GM21528 (cell line): ENCODE measurements at regions not wholly inside any gene's neighbourhood (a gene's known extent, or its start where the extent isn't known, plus 50 kb on each side); places are given as distances from the start of the nearest gene placed in this dataset.
"Not testable (repeated sequence)": the region's sequence is repeated elsewhere in the genome, so short reads cannot be mapped to it uniquely, and the experiment has no call there.

Experiments
- ATAC-seq: cut with Tn5 transposase; IDR thresholded peaks from one replicate; pipeline ENCODE4 v1.9.1; 2021; ENCODE audit warnings: mild to moderate bottlenecking, moderate library complexity; ENCODE audit not compliant: unreplicated experiment, low FRiP score

DNA sequence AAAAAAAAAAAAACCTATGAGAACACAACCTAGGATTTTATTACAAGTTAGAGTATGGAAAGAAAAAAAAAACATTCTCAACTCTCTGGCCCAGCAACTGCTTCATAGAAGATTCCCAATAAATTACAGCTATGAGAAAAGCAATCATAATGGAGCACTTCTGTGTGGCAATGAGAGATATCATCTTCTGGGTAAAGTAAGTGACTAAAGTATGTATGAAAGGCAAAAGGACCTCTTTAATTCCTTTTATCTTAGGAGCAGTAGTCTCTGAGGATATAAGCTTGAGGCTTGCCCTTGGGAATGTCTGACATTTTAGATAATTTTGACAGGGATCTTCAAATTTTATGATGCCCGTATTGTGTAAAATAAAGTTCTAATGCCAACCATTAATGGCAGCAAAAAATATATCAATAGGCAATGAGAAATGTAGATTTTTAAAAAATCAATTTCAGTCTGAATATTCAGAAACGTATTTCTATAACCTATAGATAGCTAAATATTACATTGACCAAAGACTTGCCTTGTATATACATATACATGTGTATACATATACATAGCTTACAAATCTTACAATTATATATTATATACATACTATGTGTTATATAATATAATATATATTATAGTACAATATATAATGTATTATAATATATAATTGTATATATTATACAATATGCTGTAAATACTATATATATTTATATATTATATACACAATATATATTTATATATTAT is 823.9 kb upstream of the SLITRK1 start:
- ATAC-seq, result no peak

DNA sequence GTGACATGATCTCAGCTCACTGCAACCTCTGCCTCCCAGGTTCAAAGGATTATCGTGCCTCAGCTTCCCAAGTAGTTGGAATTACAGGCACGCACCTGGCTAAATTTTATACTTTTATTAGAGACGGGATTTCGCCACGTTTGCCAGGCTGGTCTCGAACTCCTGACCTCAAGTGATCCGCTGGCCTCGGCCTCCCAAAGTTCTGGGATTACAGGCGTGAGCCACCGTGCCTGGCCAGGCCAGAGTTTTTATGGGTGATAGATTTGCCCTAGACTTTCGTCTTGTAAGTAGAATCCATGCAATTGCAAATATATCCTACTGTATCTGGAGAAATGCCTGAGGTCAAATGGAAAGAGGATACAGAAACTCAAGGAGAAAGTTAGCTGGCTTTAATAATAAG is 819.9 kb upstream of the SLITRK1 start:
- no peak for ATAC-seq

- ATAC-seq, result not testable (repeated sequence)
These were observed 815.3 kb upstream of the SLITRK1 start for GRCh38 chr13:84697591-84697990.

- ATAC-seq, result no peak
These were observed 804.7 kb upstream of the SLITRK1 start for GRCh38 chr13:84686973-84687372.

GRCh38 chr13:84686458-84686857 is 804.2 kb upstream of the SLITRK1 start:
- ATAC-seq, result no peak

- no peak for ATAC-seq
These were observed 802.5 kb upstream of the SLITRK1 start for GRCh38 chr13:84684804-84685203.

GRCh38 chr13:84684048-84684662 is 801.9 kb upstream of the SLITRK1 start:
- ATAC-seq, result no peak

DNA sequence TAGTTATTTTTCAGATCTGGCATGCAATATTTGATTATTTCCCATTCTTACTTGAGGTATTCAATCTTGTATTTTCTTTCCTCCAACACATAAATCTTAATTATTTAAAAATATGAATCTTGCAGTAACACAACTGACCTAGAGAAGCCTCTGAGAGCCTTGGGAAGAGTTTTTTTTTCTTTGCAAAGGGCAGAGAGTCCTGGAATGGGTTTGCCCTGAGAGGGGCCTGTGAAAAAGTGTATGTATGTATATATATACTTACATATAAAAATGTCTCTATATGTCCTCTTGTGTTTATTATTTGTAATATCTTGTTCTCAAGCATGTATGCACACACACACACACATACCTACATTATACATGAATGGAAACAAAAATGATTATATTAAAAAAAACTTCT is 801.2 kb upstream of the SLITRK1 start:
- ATAC-seq, result no peak

GRCh38 chr13:84677836-84678235 is 795.6 kb upstream of the SLITRK1 start:
- no peak for ATAC-seq

DNA sequence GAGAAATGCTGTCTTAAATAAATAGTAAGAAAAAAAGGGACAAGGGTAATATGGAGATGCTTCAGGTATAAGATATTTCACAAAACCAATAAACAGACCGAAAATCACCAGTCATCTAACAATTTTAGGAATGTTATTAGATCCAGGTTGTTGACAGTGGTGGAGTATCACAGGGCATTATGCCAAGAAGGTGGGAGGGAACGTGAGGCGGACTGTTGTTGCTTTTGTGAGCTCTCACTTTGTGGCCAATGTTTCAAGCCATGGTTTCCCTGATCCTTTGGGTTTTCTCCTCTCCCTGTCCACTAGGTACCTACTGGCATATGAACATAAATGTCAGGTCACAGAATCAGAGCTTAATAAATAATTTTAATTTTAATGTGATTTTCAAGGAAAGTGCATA is 790.3 kb upstream of the SLITRK1 start:
- no peak for ATAC-seq

GRCh38 chr13:84670245-84670644 is 788.0 kb upstream of the SLITRK1 start:
- no peak for ATAC-seq

DNA sequence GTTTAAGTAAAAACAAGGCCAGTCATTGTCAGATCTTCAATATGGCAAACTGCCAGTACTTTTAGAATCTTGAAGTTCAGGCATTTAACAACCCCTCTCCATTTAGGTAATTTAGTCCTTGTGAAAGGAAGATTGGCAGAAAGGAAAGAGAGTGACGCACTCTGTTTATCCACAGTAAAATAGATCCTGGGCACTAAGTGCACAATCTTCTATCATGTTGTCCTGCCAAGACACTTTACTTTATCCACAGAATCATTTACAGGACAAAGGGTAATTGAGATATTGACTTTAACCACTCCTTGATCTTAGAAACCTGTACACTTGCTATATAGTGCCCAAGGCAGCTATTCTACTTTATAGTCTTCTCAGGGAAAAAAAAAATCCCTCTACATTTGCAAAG is 786.4 kb upstream of the SLITRK1 start:
- ATAC-seq, result no peak

DNA sequence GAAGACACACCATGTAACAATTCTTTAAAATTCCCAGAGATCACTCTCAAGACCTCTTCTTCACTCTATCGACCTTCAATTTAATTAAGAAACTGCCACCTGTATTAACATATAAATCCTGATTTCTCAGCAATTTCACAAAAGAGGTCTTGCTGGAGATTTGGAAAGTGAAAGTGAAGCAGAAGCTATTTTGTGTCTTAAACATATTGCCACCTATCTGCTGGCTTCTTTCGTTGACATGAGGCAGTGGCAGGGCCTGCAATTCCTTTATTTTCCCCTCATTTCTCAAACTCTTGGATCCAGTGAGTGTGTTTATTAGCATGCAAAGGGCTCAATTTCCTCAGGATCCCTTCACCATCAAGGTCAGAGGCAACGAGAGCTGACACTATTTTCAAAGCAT is 780.2 kb upstream of the SLITRK1 start:
- no peak for ATAC-seq

DNA sequence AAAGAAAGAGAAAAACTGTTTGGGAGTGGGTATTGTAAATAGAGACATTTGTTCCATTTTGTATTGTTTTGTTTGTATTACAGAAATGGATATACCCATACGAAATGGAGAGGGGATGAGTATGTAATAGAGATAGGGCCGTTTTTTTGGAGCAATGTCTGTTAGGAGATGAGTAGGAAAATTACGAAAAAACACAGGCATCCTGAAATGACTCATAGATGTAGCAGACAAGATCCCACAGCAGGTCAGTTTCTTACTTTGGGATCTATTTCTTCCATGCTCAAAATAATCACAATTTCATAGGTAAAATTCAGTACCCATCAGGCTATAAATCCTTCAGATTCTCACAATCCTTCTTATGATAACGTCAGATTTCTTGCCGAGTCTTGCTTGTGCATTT is 779.4 kb upstream of the SLITRK1 start:
- ATAC-seq, result no peak

DNA sequence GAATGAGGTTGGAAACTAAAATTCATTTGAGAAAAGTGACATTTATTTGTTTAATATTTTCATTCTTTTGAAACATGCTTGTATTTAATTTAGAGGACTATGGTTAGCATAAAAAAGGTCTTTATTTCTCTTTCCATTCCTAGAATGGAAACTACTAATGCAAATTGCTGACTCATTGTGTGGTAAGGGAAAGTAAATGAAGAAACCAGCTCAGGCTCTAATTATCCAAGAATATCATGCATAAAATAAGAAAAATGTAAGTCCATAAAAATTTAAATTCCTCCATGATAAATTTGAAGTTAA is 777.0 kb upstream of the SLITRK1 start:
- ATAC-seq, result no peak

DNA sequence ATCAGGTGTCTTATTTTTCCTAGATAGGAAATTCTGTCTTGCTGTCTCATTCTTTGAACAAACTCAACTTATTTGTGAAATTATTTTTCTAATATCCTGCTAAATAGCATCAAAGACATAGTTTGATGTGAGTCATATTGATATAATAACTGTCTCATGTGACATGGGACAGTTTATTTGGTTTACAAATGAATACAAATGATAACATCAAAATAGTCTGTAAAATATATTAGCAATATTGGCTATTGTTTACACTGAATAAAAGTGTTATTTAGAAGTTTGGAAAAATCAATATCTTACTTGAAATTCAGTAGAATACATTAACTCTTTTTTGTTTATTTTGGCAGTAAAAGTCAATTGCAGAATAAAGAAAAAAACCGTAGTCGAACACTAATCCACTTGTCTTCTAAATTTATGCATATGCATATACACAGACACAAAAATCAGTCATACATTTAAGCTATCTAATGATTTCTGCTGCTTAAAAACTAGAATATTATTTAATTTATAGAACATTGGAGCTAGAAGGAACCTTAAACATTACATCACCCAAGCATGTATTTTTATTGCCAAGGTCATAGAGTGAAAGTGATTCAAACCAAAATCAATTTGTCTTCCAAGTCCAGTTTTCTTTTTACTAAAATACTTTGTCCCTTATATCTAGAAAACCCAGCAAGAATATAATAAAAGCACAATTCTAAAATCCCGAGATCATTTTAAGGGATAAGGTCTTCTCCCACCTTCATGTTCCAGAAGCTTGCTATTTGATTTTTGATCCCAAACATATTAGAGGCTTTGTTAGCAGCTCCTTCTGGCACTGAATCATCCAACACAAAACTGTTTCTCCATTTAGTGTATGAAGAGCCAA is 776.5 kb upstream of the SLITRK1 start:
- no peak for ATAC-seq

- no peak for ATAC-seq
These were observed 773.4 kb upstream of the SLITRK1 start for GRCh38 chr13:84655677-84656076.

DNA sequence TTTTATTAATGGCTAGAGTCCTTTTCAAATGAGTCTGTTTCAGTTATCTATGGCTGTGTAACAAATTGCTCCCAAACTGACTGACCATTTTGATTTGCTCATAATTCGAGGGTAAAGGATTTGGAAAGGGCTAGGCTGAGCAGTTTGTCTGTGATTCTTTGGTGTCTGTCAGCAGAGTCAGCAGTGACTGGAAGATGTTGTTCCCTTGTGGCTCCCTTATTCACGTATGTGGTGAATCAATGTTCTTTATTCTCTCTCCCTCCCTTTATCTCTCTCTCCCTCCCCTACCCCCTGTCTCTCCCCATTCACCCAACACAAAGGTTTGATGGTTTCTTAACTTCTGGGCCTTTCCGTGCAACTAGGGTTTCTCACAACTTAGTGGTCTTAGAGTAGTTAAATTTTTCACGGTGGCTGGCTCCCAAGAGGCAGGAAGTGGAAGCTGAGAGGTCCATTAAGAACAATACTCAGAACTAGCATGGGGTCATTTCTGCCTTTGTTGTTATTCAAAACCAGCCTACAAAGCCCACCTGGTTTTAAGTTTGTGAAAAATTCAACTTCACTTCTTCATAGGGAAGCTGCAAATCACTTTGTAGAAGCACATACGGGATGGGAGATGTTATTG is 772.5 kb upstream of the SLITRK1 start:
- ATAC-seq, result no peak

GRCh38 chr13:84653915-84654534 is 771.8 kb upstream of the SLITRK1 start:
- no peak for ATAC-seq

- ATAC-seq, result no peak
These were observed 769.4 kb upstream of the SLITRK1 start for GRCh38 chr13:84651705-84652104.

DNA sequence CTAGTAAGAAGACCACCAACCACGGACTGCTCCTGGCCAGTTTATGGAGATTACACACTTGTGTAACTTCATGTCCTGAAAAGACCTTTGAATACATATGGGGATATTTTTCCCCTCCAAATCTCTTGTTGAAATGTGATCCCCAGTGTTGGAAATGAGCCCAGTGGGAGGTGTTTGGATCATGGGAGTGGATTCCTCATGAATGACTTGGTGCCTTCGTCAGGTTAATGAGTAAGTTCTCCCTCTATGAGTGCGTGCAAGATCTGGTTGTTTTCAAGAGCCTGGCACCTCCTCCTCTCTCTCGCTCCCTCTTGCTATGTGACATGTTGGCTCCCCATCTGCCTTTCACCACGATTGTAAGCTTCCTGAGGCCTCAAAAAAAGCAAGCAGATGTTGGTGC is 769.0 kb upstream of the SLITRK1 start:
- ATAC-seq, result no peak
